ENCODE measurements at regions not wholly inside any gene's neighbourhood (a gene's known extent, or its start where the extent isn't known, plus 50 kb on each side); places are given as distances from the start of the nearest gene placed in this dataset.
"Not testable (repeated sequence)": the region's sequence is repeated elsewhere in the genome, so short reads cannot be mapped to it uniquely, and the experiment has no call there.

DNA sequence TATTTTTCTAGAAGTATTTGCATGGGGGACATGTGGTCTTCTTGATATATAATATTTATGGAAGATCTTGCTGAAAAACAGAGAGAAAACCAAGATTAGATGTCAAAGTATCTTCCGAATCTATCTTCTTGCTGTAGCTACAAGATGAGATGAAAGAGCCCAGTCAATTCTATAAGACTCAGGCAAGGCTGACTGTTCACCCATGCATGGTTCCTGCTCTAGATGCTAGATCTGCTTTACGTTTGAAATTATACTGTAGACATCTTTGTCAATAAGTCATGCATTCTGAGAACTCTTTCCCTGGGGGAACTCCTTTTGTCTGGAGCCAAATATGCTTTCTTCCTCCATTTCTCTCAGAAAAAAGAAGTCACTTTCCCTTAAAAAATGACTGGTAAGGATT, 1292.0 kb downstream of the XPNPEP1 start:
- peaks cover 7% of the 10 kb centered on the region for H3K9me3 Mint-ChIP-seq
- H3K4me1 Mint-ChIP-seq (ENCODE audit: low read depth), result no peaks in the 10 kb centered on the region

GRCh38 chr10:108629834-108630233, 1293.5 kb downstream of the XPNPEP1 start:
- H3K27me3 Mint-ChIP-seq, result no peaks in the 10 kb centered on the region
- H3K9me3 Mint-ChIP-seq, result peaks cover 7% of the 10 kb centered on the region
- no peak overlapping the region for H3K4me3 Mint-ChIP-seq
- H3K36me3 Mint-ChIP-seq (ENCODE audit: low read depth), result no peaks in the 10 kb centered on the region
- no peak overlapping the region for H3K27ac Mint-ChIP-seq
- no peaks in the 10 kb centered on the region for H3K4me1 Mint-ChIP-seq (ENCODE audit: low read depth)

More for the DNA sequence above, 1292.0 kb downstream of the XPNPEP1 start:
- H3K27ac Mint-ChIP-seq, result no peak overlapping the region
- no peak overlapping the region for H3K4me3 Mint-ChIP-seq
- H3K36me3 Mint-ChIP-seq (ENCODE audit: low read depth), result no peaks in the 10 kb centered on the region
- no peaks in the 10 kb centered on the region for H3K27me3 Mint-ChIP-seq

DNA sequence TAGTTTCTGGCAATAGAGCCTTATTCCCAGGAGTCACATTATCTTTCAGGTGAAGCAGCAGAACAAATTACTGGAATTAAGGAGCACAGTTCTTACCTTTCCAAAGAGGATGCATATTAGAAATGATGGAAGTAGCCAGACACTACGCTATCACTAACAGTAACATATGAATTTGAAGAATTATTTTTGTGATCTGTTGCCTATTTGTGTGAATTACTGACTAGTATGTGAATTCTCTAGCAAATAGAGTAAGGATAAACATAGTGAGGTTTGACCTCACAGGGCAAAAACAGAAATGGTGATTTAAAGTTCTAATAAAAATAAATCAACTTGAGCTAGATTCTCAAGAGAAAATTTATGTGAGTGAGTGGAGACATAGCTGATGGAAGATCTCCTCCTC, 1299.3 kb downstream of the XPNPEP1 start:
- peaks cover 7% of the 10 kb centered on the region for H3K9me3 Mint-ChIP-seq
- H3K27me3 Mint-ChIP-seq, result no peaks in the 10 kb centered on the region
- H3K4me3 Mint-ChIP-seq, result no peak overlapping the region
- H3K4me1 Mint-ChIP-seq (ENCODE audit: low read depth), result no peaks in the 10 kb centered on the region
- no peak overlapping the region for H3K27ac Mint-ChIP-seq
- no peaks in the 10 kb centered on the region for H3K36me3 Mint-ChIP-seq (ENCODE audit: low read depth)

- no peak overlapping the region for H3K27ac Mint-ChIP-seq
- no peaks in the 10 kb centered on the region for H3K27me3 Mint-ChIP-seq
Observed at GRCh38 chr10:108620821-108621534, 1302.3 kb downstream of the XPNPEP1 start.

DNA sequence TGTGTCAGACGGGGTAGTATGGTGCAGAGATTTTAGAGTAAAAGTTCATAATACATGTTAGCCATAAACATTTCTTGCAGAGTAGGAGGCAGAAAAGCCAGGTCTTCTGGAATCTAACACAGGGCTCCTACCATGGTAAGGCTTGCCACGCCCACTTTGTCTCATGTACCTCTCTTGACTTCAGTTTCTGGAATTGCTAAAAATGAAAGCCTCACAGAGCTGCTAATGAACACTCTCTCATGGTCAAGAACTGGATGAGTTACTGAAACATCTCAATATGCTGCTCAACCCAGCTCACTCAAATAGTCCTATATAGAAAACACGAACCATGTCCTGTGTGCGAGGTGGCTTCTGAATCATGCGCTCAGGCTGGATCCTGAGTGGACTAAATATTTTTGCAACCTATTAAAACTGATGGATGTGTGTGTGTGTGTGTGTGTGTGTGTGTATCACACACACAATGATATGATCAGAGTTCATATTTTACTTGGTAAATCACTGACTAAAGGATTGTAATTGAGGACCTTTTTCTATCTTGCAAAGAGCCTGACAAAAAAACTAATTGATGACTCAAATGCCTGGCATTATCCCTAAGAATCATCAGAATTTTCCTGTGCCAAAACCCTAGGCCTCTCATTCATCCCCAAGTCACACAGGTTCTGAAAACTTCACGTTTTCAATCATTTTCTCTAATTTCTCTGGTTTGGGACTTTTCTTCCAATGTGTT, 1306.6 kb downstream of the XPNPEP1 start:
- no peaks in the 10 kb centered on the region for H3K27me3 Mint-ChIP-seq
- no peak overlapping the region for H3K4me3 Mint-ChIP-seq
- H3K36me3 Mint-ChIP-seq (ENCODE audit: low read depth), result no peaks in the 10 kb centered on the region
- H3K27ac Mint-ChIP-seq, result no peak overlapping the region
- H3K9me3 Mint-ChIP-seq, result no peaks in the 10 kb centered on the region
- no peaks in the 10 kb centered on the region for H3K4me1 Mint-ChIP-seq (ENCODE audit: low read depth)

More at GRCh38 chr10:108620821-108621534, 1302.3 kb downstream of the XPNPEP1 start:
- Mint-ChIP-seq H3K9me3 (no peaks in the 10 kb centered on the region), H3K4me3 (no peak overlapping the region), H3K36me3 (ENCODE audit: low read depth) (no peaks in the 10 kb centered on the region), H3K4me1 (ENCODE audit: low read depth) (no peaks in the 10 kb centered on the region)

- H3K27me3 Mint-ChIP-seq, result no peaks in the 10 kb centered on the region
- no peaks in the 10 kb centered on the region for H3K4me1 Mint-ChIP-seq (ENCODE audit: low read depth)
- no peak overlapping the region for H3K4me3 Mint-ChIP-seq
- no peaks in the 10 kb centered on the region for H3K36me3 Mint-ChIP-seq (ENCODE audit: low read depth)
- no peak overlapping the region for H3K27ac Mint-ChIP-seq
- no peaks in the 10 kb centered on the region for H3K9me3 Mint-ChIP-seq
Observed at GRCh38 chr10:108615576-108616320, 1307.6 kb downstream of the XPNPEP1 start.

GRCh38 chr10:108612485-108612884, 1310.8 kb downstream of the XPNPEP1 start:
- Mint-ChIP-seq H3K4me1 (ENCODE audit: low read depth) (no peaks in the 10 kb centered on the region), H3K36me3 (ENCODE audit: low read depth) (no peaks in the 10 kb centered on the region), H3K4me3 (no peak overlapping the region), H3K9me3 (no peaks in the 10 kb centered on the region), H3K27ac (no peak overlapping the region), H3K27me3 (no peaks in the 10 kb centered on the region)

- H3K9me3 Mint-ChIP-seq, result peaks cover 7% of the 10 kb centered on the region
- H3K27ac Mint-ChIP-seq, result no peak overlapping the region
- no peaks in the 10 kb centered on the region for H3K36me3 Mint-ChIP-seq (ENCODE audit: low read depth)
- H3K27me3 Mint-ChIP-seq, result no peaks in the 10 kb centered on the region
- no peaks in the 10 kb centered on the region for H3K4me1 Mint-ChIP-seq (ENCODE audit: low read depth)
- H3K4me3 Mint-ChIP-seq, result no peak overlapping the region
Observed at GRCh38 chr10:108608860-108609259, 1314.5 kb downstream of the XPNPEP1 start.

GRCh38 chr10:108601851-108602250, 1321.5 kb downstream of the XPNPEP1 start:
- Mint-ChIP-seq H3K36me3 (ENCODE audit: low read depth) (no peaks in the 10 kb centered on the region), H3K27ac (no peak overlapping the region), H3K9me3 (peaks cover 3% of the 10 kb centered on the region), H3K27me3 (no peaks in the 10 kb centered on the region), H3K4me3 (no peak overlapping the region), H3K4me1 (ENCODE audit: low read depth) (no peaks in the 10 kb centered on the region)

- not testable (repeated sequence) for H3K36me3 Mint-ChIP-seq (ENCODE audit: low read depth); H3K9me3 Mint-ChIP-seq; H3K27ac Mint-ChIP-seq; H3K27me3 Mint-ChIP-seq; H3K4me3 Mint-ChIP-seq; H3K4me1 Mint-ChIP-seq (ENCODE audit: low read depth)
Observed at GRCh38 chr10:108600511-108600910, 1322.8 kb downstream of the XPNPEP1 start.

- not testable (repeated sequence) for H3K36me3 Mint-ChIP-seq (ENCODE audit: low read depth); H3K27me3 Mint-ChIP-seq; H3K27ac Mint-ChIP-seq; H3K4me3 Mint-ChIP-seq; H3K4me1 Mint-ChIP-seq (ENCODE audit: low read depth); H3K9me3 Mint-ChIP-seq
Observed at GRCh38 chr10:108599317-108599716, 1324.0 kb downstream of the XPNPEP1 start.

DNA sequence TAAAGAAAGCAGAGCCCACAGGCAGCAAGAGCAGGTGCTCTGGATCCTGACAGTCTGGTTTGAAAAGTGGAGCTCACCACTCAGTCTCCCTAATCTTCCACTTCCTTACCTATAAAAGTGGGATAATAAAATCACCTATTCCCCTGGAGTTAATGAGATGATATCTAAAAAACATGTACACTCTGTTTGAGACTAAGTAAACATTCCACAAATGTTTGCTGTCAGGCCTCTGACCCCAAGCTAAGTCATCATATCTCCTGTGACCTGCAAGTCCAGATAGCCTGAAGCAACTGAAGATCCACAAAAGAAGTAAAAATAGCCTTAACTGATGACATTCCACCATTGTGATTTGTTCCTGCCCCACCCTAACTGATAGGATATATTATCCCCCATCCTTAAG, 1324.5 kb downstream of the XPNPEP1 start:
- Mint-ChIP-seq H3K36me3 (ENCODE audit: low read depth) (no peaks in the 10 kb centered on the region), H3K27me3 (no peaks in the 10 kb centered on the region), H3K4me1 (ENCODE audit: low read depth) (no peaks in the 10 kb centered on the region), H3K27ac (no peak overlapping the region), H3K9me3 (no peaks in the 10 kb centered on the region), H3K4me3 (no peak overlapping the region)

DNA sequence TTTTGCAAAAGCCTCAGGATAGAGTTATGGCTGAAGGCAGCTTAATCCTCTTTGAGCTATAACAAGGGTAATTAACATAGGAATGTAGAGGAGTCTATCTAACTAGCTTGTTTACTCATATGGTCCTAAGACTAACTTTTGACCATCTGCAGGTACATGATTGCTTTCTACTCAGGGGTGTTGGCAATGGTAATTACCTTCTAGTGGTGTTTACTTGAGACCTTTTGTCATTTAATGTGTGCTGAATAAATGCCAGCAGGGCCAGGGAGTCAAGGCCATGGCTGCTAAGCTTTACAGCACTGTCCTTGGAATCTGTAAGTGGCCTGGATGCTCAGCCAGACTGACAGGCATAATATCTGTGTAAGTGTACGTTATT, 1325.0 kb downstream of the XPNPEP1 start:
- no peaks in the 10 kb centered on the region for H3K36me3 Mint-ChIP-seq (ENCODE audit: low read depth)
- H3K4me3 Mint-ChIP-seq, result no peak overlapping the region

DNA sequence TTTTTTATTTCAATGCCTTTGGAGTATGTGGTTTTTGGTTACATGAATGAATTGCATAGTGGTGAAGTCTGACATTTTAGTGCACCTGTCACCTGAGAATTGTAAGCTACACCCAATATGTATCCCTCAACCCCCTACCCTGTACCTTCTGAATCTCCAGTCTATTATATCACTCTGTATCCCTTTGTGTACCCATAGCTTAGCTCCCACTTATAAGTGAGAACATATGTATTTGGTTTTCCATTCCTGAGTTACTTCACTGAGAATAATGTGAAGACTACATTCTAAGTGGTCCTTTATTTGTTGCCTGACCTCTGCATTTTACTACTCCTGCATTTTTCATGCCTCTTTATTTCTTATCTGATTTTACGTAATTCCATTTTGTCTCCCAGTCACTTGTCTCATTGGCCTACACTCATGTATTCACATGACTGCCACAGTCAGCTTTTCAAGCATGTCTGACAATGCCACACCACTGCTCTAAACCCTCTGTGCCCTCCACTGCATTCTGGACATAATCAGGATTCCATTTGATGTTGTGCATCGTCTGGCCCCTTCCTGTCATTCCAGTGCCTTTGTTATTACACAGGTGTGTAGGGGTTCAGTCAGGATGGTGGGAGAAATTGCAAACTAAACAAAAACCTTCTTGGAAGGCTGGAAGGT, 1325.5 kb downstream of the XPNPEP1 start:
- Mint-ChIP-seq H3K9me3 (no peaks in the 10 kb centered on the region), H3K27ac (no peak overlapping the region), H3K36me3 (ENCODE audit: low read depth) (no peaks in the 10 kb centered on the region), H3K4me3 (no peak overlapping the region), H3K27me3 (no peaks in the 10 kb centered on the region), H3K4me1 (ENCODE audit: low read depth) (no peaks in the 10 kb centered on the region)

More for the DNA sequence above, 1325.0 kb downstream of the XPNPEP1 start:
- no peaks in the 10 kb centered on the region for H3K9me3 Mint-ChIP-seq
- H3K27me3 Mint-ChIP-seq, result no peaks in the 10 kb centered on the region
- H3K4me1 Mint-ChIP-seq (ENCODE audit: low read depth), result no peaks in the 10 kb centered on the region
- H3K27ac Mint-ChIP-seq, result no peak overlapping the region

DNA sequence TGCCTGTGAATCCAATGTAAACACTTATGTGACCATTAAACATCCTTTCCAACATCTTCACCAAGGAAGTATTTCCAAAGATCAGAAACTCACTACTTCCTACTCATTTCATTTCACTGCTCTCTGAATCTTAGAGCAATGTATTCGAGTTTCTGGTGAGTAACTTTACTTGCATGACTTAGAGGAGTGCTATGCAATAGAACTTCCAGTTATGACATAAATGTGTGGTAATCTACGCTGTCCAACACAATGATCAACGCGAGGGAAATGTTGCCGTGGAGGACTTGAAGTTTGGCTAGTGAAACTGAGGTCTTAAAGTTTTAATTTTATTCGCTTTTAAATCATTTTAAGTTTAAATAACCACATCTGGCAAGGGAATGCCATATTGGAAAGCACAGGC, 1326.3 kb downstream of the XPNPEP1 start:
- Mint-ChIP-seq H3K4me3 (no peak overlapping the region), H3K4me1 (ENCODE audit: low read depth) (no peaks in the 10 kb centered on the region), H3K27me3 (no peaks in the 10 kb centered on the region), H3K27ac (no peak overlapping the region), H3K9me3 (no peaks in the 10 kb centered on the region), H3K36me3 (ENCODE audit: low read depth) (no peaks in the 10 kb centered on the region)
